AG10803 (cell line): ENCODE measurements at regions not wholly inside any gene's neighbourhood (a gene's known extent, or its start where the extent isn't known, plus 50 kb on each side); places are given as distances from the start of the nearest gene placed in this dataset.
"Not testable (repeated sequence)": the region's sequence is repeated elsewhere in the genome, so short reads cannot be mapped to it uniquely, and the experiment has no call there.

Experiments used
- DNase-seq: peaks from one replicate; pipeline ENCODE4 v3.0.0; 2010; ENCODE audit warnings: low read depth
- H3K4me3 ChIP-seq: 2 replicates; pipeline ENCODE4 v1.5.1; 2011; ENCODE audit warnings: mild to moderate bottlenecking, low read length, control low read depth
- TF ChIP-seq, protein P1 (sequence below): conservative IDR thresholded peaks from 2 replicates; pipeline ENCODE4 v1.5.1; 2011; ENCODE audit warnings: mild to moderate bottlenecking, low read length, control low read depth, inconsistent platforms

DNA sequence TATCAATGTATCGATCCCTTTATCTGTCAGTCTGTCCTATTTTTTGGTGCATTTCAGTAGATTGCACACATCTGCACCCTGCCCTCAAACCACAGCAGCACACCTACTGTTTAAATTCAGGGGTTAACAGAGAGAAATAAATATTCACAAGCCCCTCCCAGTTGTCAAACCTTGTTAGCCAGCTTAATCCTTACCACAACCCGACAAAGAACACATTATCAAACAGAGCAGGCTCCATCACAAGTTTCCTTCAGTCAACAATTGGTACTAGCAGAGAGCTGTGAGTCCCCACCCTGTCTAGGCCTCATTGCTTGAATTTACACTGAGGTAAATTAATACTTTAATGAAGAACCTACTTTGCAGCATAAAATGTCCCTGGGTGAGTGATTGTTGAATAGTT is 249.8 kb downstream of the FNDC1 start:
- H3K4me3 ChIP-seq: no peak overlapping the region
- TF ChIP-seq, protein P1, sequence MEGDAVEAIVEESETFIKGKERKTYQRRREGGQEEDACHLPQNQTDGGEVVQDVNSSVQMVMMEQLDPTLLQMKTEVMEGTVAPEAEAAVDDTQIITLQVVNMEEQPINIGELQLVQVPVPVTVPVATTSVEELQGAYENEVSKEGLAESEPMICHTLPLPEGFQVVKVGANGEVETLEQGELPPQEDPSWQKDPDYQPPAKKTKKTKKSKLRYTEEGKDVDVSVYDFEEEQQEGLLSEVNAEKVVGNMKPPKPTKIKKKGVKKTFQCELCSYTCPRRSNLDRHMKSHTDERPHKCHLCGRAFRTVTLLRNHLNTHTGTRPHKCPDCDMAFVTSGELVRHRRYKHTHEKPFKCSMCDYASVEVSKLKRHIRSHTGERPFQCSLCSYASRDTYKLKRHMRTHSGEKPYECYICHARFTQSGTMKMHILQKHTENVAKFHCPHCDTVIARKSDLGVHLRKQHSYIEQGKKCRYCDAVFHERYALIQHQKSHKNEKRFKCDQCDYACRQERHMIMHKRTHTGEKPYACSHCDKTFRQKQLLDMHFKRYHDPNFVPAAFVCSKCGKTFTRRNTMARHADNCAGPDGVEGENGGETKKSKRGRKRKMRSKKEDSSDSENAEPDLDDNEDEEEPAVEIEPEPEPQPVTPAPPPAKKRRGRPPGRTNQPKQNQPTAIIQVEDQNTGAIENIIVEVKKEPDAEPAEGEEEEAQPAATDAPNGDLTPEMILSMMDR: no peak
- DNase-seq: no peak

DNA sequence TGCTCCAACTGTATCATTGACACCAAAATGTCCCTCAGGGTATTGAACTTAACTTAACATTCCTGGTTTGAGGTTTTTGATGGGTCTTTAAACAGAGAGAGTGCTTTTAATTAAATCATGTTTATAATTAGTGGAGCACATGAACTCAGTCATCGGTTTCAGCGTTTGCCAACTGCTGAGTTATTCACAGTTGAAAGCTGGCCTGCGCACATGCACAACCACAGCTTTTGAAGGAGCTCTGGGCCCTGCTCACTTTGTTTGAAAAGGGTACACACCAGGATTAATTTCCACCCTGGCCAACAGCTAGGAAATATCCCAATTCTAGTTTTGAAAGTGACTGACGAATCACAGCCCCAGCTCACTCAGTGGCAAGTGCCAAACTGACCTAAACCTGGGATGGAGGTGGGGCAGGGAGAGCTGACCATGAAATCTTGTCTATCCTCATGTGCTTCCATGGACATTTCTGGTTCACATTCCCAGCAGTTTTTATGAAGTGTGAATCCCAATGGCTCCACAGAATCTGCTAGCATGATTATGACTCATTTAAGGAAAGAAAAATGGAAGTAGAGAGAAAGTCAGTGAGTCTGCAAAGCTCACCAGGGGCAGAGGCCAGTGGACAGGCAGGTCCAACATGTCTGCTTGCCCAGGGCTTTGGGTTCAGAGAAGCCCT is 247.8 kb downstream of the FNDC1 start:
- no peak for DNase-seq
- TF ChIP-seq, protein P1: no peak
- H3K4me3 ChIP-seq: no peak overlapping the region

DNA sequence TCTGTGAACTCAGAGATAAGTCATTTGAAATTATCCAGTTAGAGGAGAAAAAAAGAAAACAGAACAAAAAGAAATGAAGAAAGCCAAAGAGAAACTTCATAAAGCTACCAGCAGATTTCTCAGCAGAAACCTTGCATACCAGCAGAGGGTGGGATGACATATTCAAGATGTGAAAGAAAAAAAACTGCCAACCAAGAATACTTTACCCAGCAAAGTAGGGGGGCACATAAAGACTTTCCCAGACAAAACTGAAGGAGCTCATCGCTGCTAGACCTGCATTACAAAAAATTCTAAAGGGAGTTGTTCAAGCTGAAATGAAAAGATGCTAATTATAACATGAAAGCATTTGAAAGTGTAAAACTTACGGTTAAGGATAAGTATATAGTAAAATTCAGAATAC is 246.3 kb downstream of the FNDC1 start:
- no peak overlapping the region for H3K4me3 ChIP-seq
- no peak for DNase-seq
- TF ChIP-seq, protein P1: no peak

GRCh38 chr6:159414711-159415110 is 245.5 kb downstream of the FNDC1 start:
- no peak for DNase-seq
- H3K4me3 ChIP-seq: no peak overlapping the region
- TF ChIP-seq, protein P1: no peak

- DNase-seq, H3K4me3 ChIP-seq: not testable (repeated sequence)
Measured at GRCh38 chr6:159407211-159407780, 238.1 kb downstream of the FNDC1 start.

GRCh38 chr6:159404296-159404695 is 235.1 kb downstream of the FNDC1 start:
- no peak for DNase-seq
- H3K4me3 ChIP-seq: no peak overlapping the region
- TF ChIP-seq, protein P1: no peak

DNA sequence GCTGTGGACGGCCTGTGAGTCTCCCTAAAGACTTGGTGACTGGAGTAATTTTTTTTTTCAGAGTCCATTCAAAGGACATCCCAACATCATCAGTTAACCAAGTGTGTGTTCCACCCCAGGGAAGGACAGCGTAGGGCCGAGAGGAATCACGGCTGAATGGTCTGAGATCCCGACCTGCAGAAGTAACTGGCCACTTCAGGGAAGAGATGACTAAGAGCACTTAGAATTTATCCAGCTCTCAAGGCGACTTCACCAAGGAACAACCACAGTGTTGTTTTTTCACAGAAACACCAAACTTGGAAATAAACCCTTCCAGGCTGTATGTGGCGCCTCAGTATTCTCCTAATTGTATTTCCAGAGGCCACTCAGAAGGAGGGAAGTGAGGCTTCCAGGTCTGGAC is 231.6 kb downstream of the FNDC1 start:
- TF ChIP-seq, protein P1: no peak
- H3K4me3 ChIP-seq: no peak overlapping the region
- DNase-seq: no peak
